ENCODE measurements at regions not wholly inside any gene's neighbourhood (a gene's known extent, or its start where the extent isn't known, plus 50 kb on each side); places are given as distances from the start of the nearest gene placed in this dataset.

DNA sequence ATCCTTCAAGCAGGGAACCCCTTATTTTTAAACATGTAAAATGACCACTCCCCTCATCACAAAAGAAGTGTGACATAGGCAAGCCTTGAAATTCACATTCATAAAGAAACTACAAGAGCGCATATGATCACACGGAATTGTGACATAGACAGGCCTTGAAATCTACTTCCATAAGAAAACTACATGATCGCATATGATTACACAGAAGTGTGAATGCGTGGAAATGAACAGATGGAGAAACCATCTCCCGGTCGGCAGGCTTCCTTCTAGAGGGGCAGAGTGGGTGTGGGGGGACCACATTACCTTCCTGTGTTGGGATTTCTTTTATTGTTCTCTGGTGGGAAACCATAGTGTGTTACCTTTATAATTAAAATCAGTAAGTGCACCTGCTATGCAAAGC lies 285.1 kb upstream of the ADARB2 start:
- Histone ChIP-seq H4K20me1 (ENCODE audit: low read depth, low read length) (no peaks in the 10 kb centered on the region), H3K9ac (ENCODE audit: low read length) (no peak overlapping the region), H3K27me3 (ENCODE audit: low read length) (no peaks in the 10 kb centered on the region), H3K4me3 (ENCODE audit: insufficient read depth, low read length, poor library complexity, severe bottlenecking) (no peak overlapping the region), H3K36me3 (ENCODE audit: low read length) (no peaks in the 10 kb centered on the region), H3K79me2 (ENCODE audit: insufficient read depth, low read length) (no peaks in the 10 kb centered on the region), H2AFZ (ENCODE audit: low read depth, low read length, severe bottlenecking) (no peak overlapping the region), H3K9me2 (replicated peaks; ENCODE audit: insufficient read depth, low read length) (no peaks in the 10 kb centered on the region), H3K9me3 (ENCODE audit: insufficient read depth, low read length) (no peaks in the 10 kb centered on the region), H3F3A (ENCODE audit: insufficient read depth) (no peaks in the 10 kb centered on the region), H3K4me2 (ENCODE audit: low read depth, low read length, poor library complexity, severe bottlenecking) (no peak overlapping the region), H3K27ac (ENCODE audit: low read depth, low read length) (no peak overlapping the region)
- TF ChIP-seq, protein P1, sequence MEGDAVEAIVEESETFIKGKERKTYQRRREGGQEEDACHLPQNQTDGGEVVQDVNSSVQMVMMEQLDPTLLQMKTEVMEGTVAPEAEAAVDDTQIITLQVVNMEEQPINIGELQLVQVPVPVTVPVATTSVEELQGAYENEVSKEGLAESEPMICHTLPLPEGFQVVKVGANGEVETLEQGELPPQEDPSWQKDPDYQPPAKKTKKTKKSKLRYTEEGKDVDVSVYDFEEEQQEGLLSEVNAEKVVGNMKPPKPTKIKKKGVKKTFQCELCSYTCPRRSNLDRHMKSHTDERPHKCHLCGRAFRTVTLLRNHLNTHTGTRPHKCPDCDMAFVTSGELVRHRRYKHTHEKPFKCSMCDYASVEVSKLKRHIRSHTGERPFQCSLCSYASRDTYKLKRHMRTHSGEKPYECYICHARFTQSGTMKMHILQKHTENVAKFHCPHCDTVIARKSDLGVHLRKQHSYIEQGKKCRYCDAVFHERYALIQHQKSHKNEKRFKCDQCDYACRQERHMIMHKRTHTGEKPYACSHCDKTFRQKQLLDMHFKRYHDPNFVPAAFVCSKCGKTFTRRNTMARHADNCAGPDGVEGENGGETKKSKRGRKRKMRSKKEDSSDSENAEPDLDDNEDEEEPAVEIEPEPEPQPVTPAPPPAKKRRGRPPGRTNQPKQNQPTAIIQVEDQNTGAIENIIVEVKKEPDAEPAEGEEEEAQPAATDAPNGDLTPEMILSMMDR (IDR thresholded peaks at IDR 0.05; ENCODE audit: insufficient read depth, low read length, poor library complexity, severe bottlenecking) = no peak
- TF ChIP-seq EZH2phosphoT487 (conservative IDR thresholded peaks at IDR 0.05; ENCODE audit: low read length) = no peak

DNA sequence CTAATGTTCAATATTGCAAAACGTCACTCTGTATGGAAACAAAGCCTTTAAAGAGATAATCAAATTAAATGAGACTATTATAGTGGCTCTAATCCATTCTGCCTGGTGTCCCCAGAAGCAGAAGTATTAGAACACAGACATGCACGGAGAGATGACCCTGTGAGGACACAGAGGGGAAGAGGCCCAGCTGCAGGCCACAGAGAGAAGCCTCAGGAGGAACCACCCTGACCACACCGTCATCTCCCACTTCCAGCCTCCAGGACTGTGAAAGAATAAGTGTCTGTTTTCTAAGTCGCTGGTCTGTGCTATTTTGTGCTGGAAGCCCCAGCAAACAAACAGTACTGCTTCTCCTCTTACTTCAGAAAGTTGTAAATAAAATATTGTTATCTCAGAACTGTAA lies 283.5 kb upstream of the ADARB2 start:
- H2AFZ ChIP-seq (ENCODE audit: low read depth, low read length, severe bottlenecking) = no peak overlapping the region
- H3K4me2 ChIP-seq (ENCODE audit: low read depth, low read length, poor library complexity, severe bottlenecking) = no peak overlapping the region
- no peaks in the 10 kb centered on the region for H3K9me3 ChIP-seq (ENCODE audit: insufficient read depth, low read length)
- no peaks in the 10 kb centered on the region for H3K9me2 ChIP-seq (replicated peaks; ENCODE audit: insufficient read depth, low read length)
- TF ChIP-seq EZH2phosphoT487 (conservative IDR thresholded peaks at IDR 0.05; ENCODE audit: low read length) = no peak
- TF ChIP-seq, protein P1 (IDR thresholded peaks at IDR 0.05; ENCODE audit: insufficient read depth, low read length, poor library complexity, severe bottlenecking) = no peak
- no peak overlapping the region for H3K4me3 ChIP-seq (ENCODE audit: insufficient read depth, low read length, poor library complexity, severe bottlenecking)
- no peak overlapping the region for H3K9ac ChIP-seq (ENCODE audit: low read length)
- H3K36me3 ChIP-seq (ENCODE audit: low read length) = no peaks in the 10 kb centered on the region
- H3F3A ChIP-seq (ENCODE audit: insufficient read depth) = no peaks in the 10 kb centered on the region
- H3K27ac ChIP-seq (ENCODE audit: low read depth, low read length) = no peak overlapping the region
- H3K79me2 ChIP-seq (ENCODE audit: insufficient read depth, low read length) = no peaks in the 10 kb centered on the region
- H3K27me3 ChIP-seq (ENCODE audit: low read length) = no peaks in the 10 kb centered on the region
- no peaks in the 10 kb centered on the region for H4K20me1 ChIP-seq (ENCODE audit: low read depth, low read length)

DNA sequence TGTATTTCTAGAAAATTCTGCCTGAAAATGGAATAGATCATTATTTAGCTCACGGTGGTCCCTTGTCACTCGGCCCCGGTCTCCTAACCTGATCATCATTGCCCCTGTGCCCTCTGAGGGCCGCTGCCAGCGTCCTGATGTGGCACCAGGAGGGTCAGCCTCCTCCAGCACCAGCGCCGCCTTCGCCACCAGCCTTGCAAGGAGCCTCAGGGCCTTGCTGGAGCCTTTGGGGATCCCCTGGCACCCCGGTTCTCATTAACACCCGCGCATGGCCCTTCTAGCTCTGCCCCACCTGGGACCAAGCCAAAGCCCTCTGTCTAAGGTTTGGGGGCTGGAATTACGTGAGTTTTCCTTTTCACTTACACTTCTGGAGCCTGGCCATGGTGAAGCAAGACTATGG lies 282.5 kb upstream of the ADARB2 start:
- Histone ChIP-seq H4K20me1 (ENCODE audit: low read depth, low read length) (no peaks in the 10 kb centered on the region), H2AFZ (ENCODE audit: low read depth, low read length, severe bottlenecking) (no peak overlapping the region), H3K79me2 (ENCODE audit: insufficient read depth, low read length) (no peaks in the 10 kb centered on the region), H3K9me3 (ENCODE audit: insufficient read depth, low read length) (no peaks in the 10 kb centered on the region), H3F3A (ENCODE audit: insufficient read depth) (no peaks in the 10 kb centered on the region), H3K36me3 (ENCODE audit: low read length) (no peaks in the 10 kb centered on the region), H3K27me3 (ENCODE audit: low read length) (no peaks in the 10 kb centered on the region), H3K4me2 (ENCODE audit: low read depth, low read length, poor library complexity, severe bottlenecking) (no peak overlapping the region), H3K4me3 (ENCODE audit: insufficient read depth, low read length, poor library complexity, severe bottlenecking) (no peak overlapping the region), H3K9me2 (replicated peaks; ENCODE audit: insufficient read depth, low read length) (no peaks in the 10 kb centered on the region), H3K9ac (ENCODE audit: low read length) (no peak overlapping the region), H3K27ac (ENCODE audit: low read depth, low read length) (no peak overlapping the region)
- TF ChIP-seq EZH2phosphoT487 (conservative IDR thresholded peaks at IDR 0.05; ENCODE audit: low read length) = no peak
- TF ChIP-seq, protein P1 (IDR thresholded peaks at IDR 0.05; ENCODE audit: insufficient read depth, low read length, poor library complexity, severe bottlenecking) = no peak

Measured in SU-DHL-6 (cell line).